ENCODE measurements at regions not wholly inside any gene's neighbourhood (a gene's known extent, or its start where the extent isn't known, plus 50 kb on each side); places are given as distances from the start of the nearest gene placed in this dataset.
"Not testable (repeated sequence)": the region's sequence is repeated elsewhere in the genome, so short reads cannot be mapped to it uniquely, and the experiment has no call there.

- no peak for DNase-seq (ENCODE audit: low read depth)
Observed at GRCh38 chr5:33153372-33153771, 287.4 kb upstream of the TARS1 start.

- DNase-seq (ENCODE audit: low read depth), result no peak
Observed at GRCh38 chr5:33153831-33154230, 286.9 kb upstream of the TARS1 start.

GRCh38 chr5:33160871-33161270, 279.9 kb upstream of the TARS1 start:
- DNase-seq (ENCODE audit: low read depth), result no peak

GRCh38 chr5:33161421-33161820, 279.3 kb upstream of the TARS1 start:
- no peak for DNase-seq (ENCODE audit: low read depth)

- no peak for DNase-seq (ENCODE audit: low read depth)
Observed at GRCh38 chr5:33162057-33162456, 278.7 kb upstream of the TARS1 start.

DNA sequence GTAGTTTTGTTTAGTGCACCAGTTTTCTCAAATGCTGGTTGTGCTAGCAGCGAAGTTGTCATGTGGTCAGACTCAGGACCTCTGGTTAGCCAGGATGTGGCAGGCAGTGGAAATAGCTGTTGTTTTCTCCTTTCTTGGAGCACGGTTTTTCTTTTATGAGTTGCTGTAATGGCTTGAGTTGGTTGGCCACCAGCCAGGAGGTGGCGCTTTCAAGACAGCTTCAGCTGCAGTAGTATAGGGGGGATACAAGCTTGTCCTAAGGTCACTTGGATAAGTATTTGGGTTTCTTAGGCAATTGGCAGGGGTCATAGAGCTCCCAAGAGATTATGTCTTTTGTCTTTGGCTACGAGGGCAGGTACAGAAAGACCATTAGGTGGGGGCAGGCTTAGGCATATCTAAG, 274.2 kb upstream of the TARS1 start:
- DNase-seq (ENCODE audit: low read depth), result no peak

DNA sequence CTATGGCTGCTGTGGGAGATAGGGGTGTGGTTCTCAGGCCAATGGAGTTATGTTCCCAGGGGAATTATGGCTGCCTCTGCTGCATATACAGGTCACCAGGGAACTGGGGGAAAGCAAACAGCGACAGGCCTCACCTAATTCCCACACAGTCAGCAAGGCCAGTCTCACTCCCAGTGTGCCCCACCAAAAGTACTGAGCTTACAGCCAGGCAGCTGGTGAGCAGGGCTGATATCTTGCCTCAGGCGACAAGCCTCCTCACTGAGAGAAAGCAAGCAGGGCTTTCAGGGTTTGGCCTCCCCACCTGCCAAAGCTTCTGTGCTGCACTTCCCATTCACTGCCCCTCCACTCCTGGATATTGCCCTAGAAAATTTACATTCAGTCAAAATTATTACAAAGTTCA, 273.8 kb upstream of the TARS1 start:
- DNase-seq (ENCODE audit: low read depth), result no peak

DNA sequence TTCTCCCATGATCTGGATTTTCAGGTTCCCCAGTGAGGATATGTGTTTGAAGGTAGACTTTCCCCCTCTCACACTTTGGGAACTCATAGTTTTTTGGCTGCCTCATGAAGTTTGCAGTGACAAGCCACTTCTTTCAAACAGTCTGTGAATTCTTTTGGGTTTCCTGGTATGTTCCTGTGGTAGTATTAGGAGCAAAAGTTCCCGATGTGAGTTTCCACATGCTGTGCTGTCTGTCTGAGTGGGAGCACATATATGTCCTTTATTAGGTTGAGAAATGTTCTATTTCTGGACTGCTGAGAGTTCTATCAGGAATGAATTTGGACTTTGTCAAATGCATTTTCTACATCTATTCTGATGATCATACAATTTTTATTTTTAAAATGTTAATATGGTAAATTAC, 273.2 kb upstream of the TARS1 start:
- no peak for DNase-seq (ENCODE audit: low read depth)

DNA sequence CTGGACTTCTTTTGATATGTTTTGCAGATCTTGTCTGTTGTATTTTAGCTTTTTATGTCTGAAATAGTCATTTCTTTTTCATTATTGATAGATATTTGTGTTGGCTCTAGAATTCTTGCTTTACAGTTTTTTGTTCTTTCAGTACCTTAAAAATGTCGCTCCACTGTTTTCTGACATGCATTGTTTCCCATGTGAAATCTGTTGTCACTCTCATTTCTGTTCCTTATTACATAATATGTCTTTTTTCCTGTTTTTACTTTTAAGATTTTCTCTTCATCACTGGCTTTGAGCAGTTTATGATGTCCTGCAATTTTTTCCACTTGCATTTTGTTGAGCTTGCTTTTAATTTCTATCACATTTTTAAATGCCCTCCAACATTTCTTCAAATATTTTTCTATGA, 270.4 kb upstream of the TARS1 start:
- DNase-seq (ENCODE audit: low read depth), result no peak

GRCh38 chr5:33174383-33174782, 266.4 kb upstream of the TARS1 start:
- no peak for DNase-seq (ENCODE audit: low read depth)

GRCh38 chr5:33179301-33179700, 261.5 kb upstream of the TARS1 start:
- no peak for DNase-seq (ENCODE audit: low read depth)

DNA sequence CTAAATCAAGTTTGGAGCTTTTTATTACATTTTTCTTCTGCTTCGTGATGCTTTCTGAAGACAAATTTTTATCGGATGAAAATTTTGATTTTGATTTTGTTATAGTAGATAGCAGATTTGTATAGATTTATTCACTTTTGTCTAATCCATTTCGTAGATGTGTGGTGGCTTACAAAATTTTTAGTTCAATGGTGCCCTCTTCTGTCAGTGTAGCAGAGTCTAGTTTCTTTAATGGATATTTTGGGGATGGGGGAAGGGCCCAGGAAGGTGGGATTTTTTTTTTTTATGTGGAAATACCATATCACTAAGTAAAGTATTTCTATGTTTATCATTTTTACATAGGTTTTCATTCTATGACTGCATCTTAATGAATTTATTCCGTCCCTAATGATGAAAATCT, 259.9 kb upstream of the TARS1 start:
- DNase-seq (ENCODE audit: low read depth), result no peak

DNA sequence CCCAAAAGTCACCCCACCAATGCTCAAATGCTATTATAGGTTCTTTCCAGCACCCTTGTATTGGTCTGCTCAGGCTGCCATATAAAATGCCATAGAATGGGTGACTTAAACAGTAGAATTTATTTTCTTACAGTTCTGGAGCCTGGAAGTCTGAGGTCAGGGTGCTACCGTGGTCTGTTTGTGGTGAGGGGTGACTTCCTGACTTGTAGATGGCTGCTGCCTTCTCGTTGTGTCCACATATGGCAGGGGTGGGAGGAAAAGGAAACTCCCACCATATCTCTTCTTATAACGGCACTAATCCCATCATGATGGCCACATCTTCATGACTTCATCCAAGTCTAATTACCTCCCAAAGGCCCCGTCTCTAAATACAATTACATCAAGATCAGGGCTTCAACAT, 257.8 kb upstream of the TARS1 start:
- peak; percentile 83 for DNase-seq (ENCODE audit: low read depth)

GRCh38 chr5:33184367-33184766, 256.4 kb upstream of the TARS1 start:
- peak; percentile 74 for DNase-seq (ENCODE audit: low read depth)

GRCh38 chr5:33188089-33188488, 252.7 kb upstream of the TARS1 start:
- DNase-seq (ENCODE audit: low read depth), result no peak

DNA sequence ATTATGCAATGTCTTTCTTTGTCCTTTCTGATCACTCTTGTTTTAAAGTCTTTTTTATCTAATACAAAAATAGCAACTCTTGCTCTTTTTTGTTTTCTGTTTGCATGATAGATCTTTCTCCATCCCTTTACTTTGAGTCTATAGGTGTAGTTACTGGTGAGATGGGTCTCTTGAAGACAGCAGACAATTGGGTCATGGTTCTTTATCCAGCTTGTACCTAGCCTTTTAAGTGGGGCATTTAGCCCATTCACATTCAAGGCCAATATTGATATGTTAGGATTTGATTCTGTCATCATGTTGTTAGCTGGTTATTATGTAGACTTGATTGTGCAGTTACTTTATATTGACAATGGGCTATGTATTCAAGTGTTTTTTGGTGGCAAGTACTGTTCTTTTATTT, 245.9 kb upstream of the TARS1 start:
- no peak for DNase-seq (ENCODE audit: low read depth)

DNA sequence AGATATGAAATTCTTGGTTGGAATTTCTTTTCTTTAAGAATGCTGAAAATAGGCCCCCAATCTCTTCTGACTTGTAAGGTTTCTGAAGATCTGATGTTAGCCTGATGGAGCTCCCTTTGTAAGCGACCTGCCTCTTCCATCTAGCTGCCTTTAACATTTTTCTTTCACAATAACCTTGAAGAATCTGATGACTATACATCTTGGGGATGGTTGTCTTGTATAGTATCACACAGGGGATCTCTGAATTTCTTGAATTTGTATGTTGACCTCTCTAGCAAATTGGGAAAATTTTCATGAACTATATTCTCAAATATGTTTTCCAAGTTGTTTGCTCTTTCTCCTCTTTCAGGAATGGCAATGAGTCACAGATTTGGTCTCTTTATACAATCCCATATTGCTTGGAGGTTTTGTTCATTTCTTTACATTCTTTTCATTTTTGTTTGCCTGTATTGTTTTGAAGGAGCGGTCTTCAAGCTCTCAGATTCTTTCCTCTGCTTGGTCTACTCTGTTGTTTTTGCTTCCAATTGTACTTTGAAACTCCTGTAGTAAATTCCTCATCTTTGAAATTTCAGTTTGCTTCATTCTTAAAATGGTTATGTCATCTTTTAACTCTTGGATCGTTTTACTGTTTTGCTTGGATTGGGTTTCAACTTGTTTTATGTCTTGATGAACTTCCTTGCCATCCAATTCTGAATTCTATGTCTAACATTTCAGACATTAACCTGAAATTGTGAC, 245.2 kb upstream of the TARS1 start:
- no peak for DNase-seq (ENCODE audit: low read depth)

DNA sequence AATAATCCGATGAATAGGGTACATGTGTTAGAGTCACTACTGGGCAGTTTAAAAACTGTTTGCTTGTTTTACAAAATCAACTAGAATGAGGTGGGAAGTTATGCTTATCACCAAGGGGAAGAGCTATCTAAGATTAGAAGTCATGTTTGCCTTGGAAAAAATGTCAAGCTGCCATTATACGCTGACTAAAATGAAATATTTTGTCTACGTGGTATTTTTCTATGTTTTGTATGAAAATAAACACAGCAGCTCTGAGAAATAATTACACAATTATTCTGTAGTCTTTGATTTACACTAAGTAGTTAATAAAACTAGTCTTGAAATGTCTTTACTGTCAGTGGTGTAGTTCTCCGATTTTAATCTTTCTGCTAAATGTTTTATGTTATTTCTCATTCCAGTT, 241.9 kb upstream of the TARS1 start:
- no peak for DNase-seq (ENCODE audit: low read depth)

- DNase-seq (ENCODE audit: low read depth), result no peak
Observed at GRCh38 chr5:33203931-33204330, 236.8 kb upstream of the TARS1 start.

GRCh38 chr5:33205079-33205478, 235.7 kb upstream of the TARS1 start:
- no peak for DNase-seq (ENCODE audit: low read depth)

- DNase-seq (ENCODE audit: low read depth), result no peak
Observed at GRCh38 chr5:33205727-33206410, 234.9 kb upstream of the TARS1 start.

DNA sequence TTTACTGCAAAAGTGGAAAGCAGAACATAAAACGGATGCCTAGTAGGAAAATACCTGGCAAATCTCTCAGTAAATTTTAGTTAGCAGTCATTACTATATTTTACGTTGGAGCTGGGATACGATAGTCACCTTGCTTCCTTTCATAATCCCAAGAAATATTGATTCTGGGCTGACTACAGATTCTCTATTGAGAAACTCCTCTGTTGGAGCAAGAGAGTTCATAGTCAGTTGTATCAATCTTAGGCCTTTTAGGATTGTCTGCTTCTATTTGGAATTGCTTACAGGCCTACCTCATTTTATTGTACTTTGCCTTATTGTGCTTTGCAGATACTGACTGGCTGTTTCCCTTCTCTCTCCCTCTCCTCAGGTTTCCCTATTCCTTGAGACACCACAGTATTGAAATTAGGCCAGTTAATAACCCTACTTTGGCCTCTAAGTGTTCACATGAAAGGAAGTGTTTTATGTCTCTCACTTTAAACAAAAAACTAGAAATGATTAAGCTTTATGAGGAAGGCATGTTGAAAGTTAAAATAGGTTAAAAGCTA, 233.7 kb upstream of the TARS1 start:
- no peak for DNase-seq (ENCODE audit: low read depth)

GRCh38 chr5:33209252-33209651, 231.5 kb upstream of the TARS1 start:
- no peak for DNase-seq (ENCODE audit: low read depth)

- not testable (repeated sequence) for DNase-seq (ENCODE audit: low read depth)
Observed at GRCh38 chr5:33210221-33210620, 230.5 kb upstream of the TARS1 start.
